Liver (tissue), 3 donors: ENCODE measurements at regions not wholly inside any gene's neighbourhood (a gene's known extent, or its start where the extent isn't known, plus 50 kb on each side); places are given as distances from the start of the nearest gene placed in this dataset.
"Not testable (repeated sequence)": the region's sequence is repeated elsewhere in the genome, so short reads cannot be mapped to it uniquely, and the experiment has no call there.

Experiments used
- EGR1 ChIP-seq, 2 donors: IDR thresholded peaks; 2 replicates each; pipeline ENCODE4 v1.6.1; 2016 to 2018; ENCODE audit warnings: antibody characterized with exemption in 2 of 2, low read depth in 2 of 2
- JUND ChIP-seq, 2 donors: IDR thresholded peaks; 2 replicates each; pipeline ENCODE4 v1.6.1; 2016; ENCODE audit warnings: antibody characterized with exemption in 2 of 2
- RAD21 ChIP-seq, 2 donors: IDR thresholded peaks; 2 replicates each; pipeline ENCODE4 v1.6.1; 2016; ENCODE audit warnings: antibody characterized with exemption in 2 of 2, mild to moderate bottlenecking in 2 of 2
- RXRA ChIP-seq, 2 donors: IDR thresholded peaks; 2 replicates each; pipeline ENCODE4 v1.6.1; 2017 to 2018; ENCODE audit warnings: antibody characterized with exemption in 2 of 2, mild to moderate bottlenecking in 1 of 2
- SP1 ChIP-seq: IDR thresholded peaks from 2 replicates; pipeline ENCODE4 v1.6.1; 2018; ENCODE audit warnings: antibody characterized with exemption, mild to moderate bottlenecking
- TF ChIP-seq, protein P1 (sequence below): fragments of 150-350 bp; IDR thresholded peaks from 2 replicates; pipeline ENCODE4 v1.5.1; 2017; ENCODE audit warnings: improper control_type of control experiment, low read depth, low read length; ENCODE audit not compliant: missing input control
- donor health status: healthy.
- donor health status: healthy.

DNA sequence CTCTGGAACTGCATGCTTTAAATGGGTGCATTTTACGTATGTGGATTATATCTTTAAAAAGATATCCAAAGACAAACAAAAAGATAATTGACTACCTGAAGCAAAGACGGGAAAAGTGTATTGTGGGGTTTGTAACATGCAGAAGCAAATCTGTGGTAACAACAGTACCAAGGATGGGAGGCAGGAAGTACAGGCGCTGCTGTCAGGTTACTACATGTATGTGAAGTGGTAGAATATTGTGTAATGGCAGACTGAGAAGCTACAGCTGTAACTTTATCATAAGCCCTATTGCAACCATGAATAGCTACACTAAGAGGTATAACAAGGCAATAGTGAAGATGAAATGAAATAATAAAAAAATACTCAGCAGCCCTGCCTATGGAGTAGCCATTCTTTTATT is 192.7 kb downstream of the NPIPB11 start:
- TF ChIP-seq, protein P1, sequence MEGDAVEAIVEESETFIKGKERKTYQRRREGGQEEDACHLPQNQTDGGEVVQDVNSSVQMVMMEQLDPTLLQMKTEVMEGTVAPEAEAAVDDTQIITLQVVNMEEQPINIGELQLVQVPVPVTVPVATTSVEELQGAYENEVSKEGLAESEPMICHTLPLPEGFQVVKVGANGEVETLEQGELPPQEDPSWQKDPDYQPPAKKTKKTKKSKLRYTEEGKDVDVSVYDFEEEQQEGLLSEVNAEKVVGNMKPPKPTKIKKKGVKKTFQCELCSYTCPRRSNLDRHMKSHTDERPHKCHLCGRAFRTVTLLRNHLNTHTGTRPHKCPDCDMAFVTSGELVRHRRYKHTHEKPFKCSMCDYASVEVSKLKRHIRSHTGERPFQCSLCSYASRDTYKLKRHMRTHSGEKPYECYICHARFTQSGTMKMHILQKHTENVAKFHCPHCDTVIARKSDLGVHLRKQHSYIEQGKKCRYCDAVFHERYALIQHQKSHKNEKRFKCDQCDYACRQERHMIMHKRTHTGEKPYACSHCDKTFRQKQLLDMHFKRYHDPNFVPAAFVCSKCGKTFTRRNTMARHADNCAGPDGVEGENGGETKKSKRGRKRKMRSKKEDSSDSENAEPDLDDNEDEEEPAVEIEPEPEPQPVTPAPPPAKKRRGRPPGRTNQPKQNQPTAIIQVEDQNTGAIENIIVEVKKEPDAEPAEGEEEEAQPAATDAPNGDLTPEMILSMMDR: not testable (repeated sequence)
- TF ChIP-seq EGR1 (IDR thresholded peaks at IDR 0.05; ENCODE audit: low read depth in 2 of 2); JUND (IDR thresholded peaks at IDR 0.05); SP1; RXRA (IDR thresholded peaks at IDR 0.05); RAD21 (IDR thresholded peaks at IDR 0.05): not testable (repeated sequence)
